Activated naive CD4-positive, alpha-beta T cell treated with anti-CD3 and anti-CD28 coated beads for 36 hours (primary cell): ENCODE measurements at regions not wholly inside any gene's neighbourhood (a gene's known extent, or its start where the extent isn't known, plus 50 kb on each side); places are given as distances from the start of the nearest gene placed in this dataset.

Experiments used
- CTCF ChIA-PET: fragments of 350-600 bp; sonication (Branson Sonifier 250); formaldehyde crosslinking; loops from one replicate; lab custom pipeline; 2021; ENCODE audit warnings: antibody characterized with exemption; lab: Charles Lee
- DNase-seq: peaks from one replicate; pipeline ENCODE4 v3.0.0-alpha.2; 2020
- H3K27ac Mint-ChIP-seq: one replicate; pipeline ENCODE4 v1.8.0; 2021; ENCODE audit warnings: mild to moderate bottlenecking, mixed read lengths
- H3K27me3 Mint-ChIP-seq: one replicate; pipeline ENCODE4 v1.8.0; 2021; ENCODE audit warnings: low read depth, mixed read lengths
- H3K36me3 Mint-ChIP-seq: one replicate; pipeline ENCODE4 v1.8.0; 2021; ENCODE audit warnings: low read depth, mixed read lengths
- H3K4me1 Mint-ChIP-seq: one replicate; pipeline ENCODE4 v1.8.0; 2021; ENCODE audit warnings: low read depth, mixed read lengths
- H3K4me3 Mint-ChIP-seq: one replicate; pipeline ENCODE4 v1.8.0; 2021; ENCODE audit warnings: mild to moderate bottlenecking, moderate library complexity, mixed read lengths
- H3K9me3 Mint-ChIP-seq: one replicate; pipeline ENCODE4 v1.8.0; 2021; ENCODE audit warnings: mixed read lengths
- intact Hi-C: fragments of 100-400 bp; cut with micrococcal nuclease; formaldehyde crosslinking; loops from one replicate; pipeline ENCODE4 v1.15.1; 2023

GRCh38 chr16:73483076-73483791 lies 435.3 kb upstream of the ZFHX3 start:
- Mint-ChIP-seq H3K27ac (no peak overlapping the region), H3K4me3 (no peak overlapping the region), H3K27me3 (peaks cover 18% of the 10 kb centered on the region), H3K4me1 (peaks cover 5% of the 10 kb centered on the region), H3K9me3 (no peaks in the 10 kb centered on the region), H3K36me3 (no peaks in the 10 kb centered on the region)
- DNase-seq: no peak
- CTCF ChIA-PET: no interaction called here
- intact Hi-C loops: no loop called here

DNA sequence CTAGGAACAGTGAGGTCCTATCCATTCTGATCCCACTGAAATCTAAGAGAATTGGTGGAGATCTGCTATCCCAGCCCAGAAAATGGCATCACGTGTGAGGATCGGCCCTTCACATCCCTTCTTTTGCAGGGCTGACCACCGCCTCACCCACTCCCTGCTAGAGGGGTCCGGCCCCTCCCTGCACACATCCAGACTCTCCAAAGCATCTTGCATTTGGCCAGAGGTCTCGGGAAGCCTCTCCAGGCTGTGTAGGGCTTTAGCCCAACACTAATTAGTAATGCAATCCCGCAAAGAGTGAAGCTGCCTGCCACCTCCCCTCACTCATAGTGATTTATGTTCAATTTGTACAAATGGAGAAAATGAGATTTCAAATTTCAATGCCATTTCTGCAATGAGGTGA lies 434.4 kb upstream of the ZFHX3 start:
- Mint-ChIP-seq H3K4me3 (no peak overlapping the region), H3K4me1 (peaks cover 5% of the 10 kb centered on the region), H3K27ac (no peak overlapping the region), H3K36me3 (no peaks in the 10 kb centered on the region), H3K9me3 (no peaks in the 10 kb centered on the region), H3K27me3 (peaks cover 18% of the 10 kb centered on the region)
- intact Hi-C loops: no loop called here
- no peak for DNase-seq
- CTCF ChIA-PET: no interaction called here

DNA sequence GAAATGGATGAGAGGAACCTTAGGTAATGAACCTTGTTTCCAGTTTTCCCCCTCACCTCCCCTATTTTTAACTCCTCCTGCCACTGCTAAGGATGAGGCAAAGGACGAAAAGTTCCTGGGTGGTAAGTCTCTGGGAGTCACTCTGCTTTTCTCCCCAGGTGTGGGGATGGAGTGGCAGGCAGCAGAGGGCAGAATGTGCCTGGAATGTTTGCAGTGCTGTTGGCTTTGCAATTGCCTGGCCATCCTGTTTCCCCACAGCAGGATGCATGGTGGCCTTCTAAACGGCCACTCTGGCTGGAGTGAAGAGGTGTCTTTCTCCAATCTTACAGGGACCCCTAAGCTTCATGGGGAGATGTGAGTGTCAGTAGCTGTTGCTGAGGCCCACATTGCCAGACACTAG lies 432.5 kb upstream of the ZFHX3 start:
- intact Hi-C loops: no loop called here
- Mint-ChIP-seq H3K9me3 (no peaks in the 10 kb centered on the region), H3K36me3 (no peaks in the 10 kb centered on the region), H3K4me3 (no peak overlapping the region), H3K4me1 (peaks cover 5% of the 10 kb centered on the region), H3K27ac (no peak overlapping the region), H3K27me3 (peaks cover 16% of the 10 kb centered on the region)
- CTCF ChIA-PET: no interaction called here
- no peak for DNase-seq

DNA sequence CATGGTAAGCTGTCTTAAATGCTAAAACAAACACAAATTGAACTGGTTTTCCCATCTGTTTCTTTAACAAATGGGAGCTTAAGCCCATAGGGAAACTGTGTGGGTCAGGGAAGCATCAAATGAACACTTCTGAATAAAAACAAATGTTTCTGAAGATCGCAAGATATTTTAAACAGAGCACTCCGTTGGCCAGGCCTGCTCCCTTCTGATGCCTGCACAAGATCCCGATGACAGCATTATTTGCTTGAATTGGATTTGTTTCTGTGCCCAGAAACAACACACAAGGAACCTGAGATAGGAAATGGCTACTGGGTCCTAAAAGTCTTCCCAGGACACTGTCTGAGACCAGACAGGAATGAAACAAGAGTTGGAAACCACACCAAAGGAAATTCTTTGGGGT lies 425.8 kb upstream of the ZFHX3 start:
- intact Hi-C loops: no loop called here
- Mint-ChIP-seq H3K27me3 (no peaks in the 10 kb centered on the region), H3K36me3 (no peaks in the 10 kb centered on the region), H3K4me3 (no peak overlapping the region), H3K9me3 (no peaks in the 10 kb centered on the region), H3K4me1 (no peaks in the 10 kb centered on the region), H3K27ac (no peak overlapping the region)
- DNase-seq: no peak
- CTCF ChIA-PET: no interaction called here

DNA sequence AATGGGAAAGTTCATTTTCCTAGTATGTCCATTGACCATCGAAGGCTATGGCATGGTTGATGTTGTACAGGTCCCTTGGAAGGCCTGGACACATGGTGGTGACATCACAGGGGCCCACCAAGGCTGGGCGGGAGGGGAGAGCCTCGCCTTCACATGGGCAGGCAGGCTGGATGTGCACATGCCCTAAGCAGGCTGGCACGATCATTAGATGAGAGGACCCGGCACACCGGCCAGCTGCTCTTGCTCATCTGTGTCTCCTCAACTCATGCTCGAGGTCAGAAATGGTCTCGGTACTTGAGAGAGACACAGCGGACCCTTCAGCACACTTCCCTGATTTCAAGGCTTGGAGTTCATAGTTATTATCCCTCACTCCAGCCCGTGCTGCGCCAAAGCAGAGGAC lies 416.9 kb upstream of the ZFHX3 start:
- CTCF ChIA-PET: no interaction called here
- peaks cover 2% of the 10 kb centered on the region for H3K27me3 Mint-ChIP-seq
- no peak overlapping the region for H3K27ac Mint-ChIP-seq
- H3K9me3 Mint-ChIP-seq: peaks cover 3% of the 10 kb centered on the region
- H3K36me3 Mint-ChIP-seq: no peaks in the 10 kb centered on the region
- intact Hi-C loops: no loop called here
- no peak for DNase-seq
- H3K4me1 Mint-ChIP-seq: no peaks in the 10 kb centered on the region
- H3K4me3 Mint-ChIP-seq: no peak overlapping the region

- Mint-ChIP-seq H3K36me3 (no peaks in the 10 kb centered on the region), H3K27ac (no peak overlapping the region), H3K4me3 (no peak overlapping the region), H3K4me1 (no peaks in the 10 kb centered on the region), H3K27me3 (no peaks in the 10 kb centered on the region), H3K9me3 (peaks cover 7% of the 10 kb centered on the region)
- DNase-seq: no peak
- intact Hi-C loops: no loop called here
- CTCF ChIA-PET: no interaction called here
Observed at GRCh38 chr16:73459586-73459985, 411.7 kb upstream of the ZFHX3 start.

DNA sequence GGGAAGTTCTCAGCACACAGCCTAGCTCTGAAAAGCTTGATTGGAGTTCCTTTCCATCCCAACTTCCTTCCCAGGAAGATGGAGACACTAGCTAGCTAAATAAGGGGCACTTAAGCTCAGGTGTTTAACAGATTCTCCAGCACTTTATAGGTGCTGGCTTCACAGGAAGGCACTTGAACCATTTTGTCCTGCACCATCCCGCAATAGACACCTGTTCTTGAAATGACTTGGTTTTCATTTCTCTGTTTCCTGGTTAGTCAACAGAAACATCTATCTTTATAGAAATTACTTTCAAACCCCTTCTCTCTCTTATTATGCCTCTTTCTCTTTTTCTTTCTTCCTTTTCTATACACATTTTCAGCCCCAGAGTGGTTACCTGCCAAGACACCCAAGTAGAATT lies 409.9 kb upstream of the ZFHX3 start:
- Mint-ChIP-seq H3K4me3 (no peak overlapping the region), H3K36me3 (no peaks in the 10 kb centered on the region), H3K9me3 (peaks cover 7% of the 10 kb centered on the region), H3K4me1 (no peaks in the 10 kb centered on the region), H3K27me3 (no peaks in the 10 kb centered on the region), H3K27ac (no peak overlapping the region)
- intact Hi-C loops: no loop called here
- DNase-seq: no peak
- CTCF ChIA-PET: no interaction called here

DNA sequence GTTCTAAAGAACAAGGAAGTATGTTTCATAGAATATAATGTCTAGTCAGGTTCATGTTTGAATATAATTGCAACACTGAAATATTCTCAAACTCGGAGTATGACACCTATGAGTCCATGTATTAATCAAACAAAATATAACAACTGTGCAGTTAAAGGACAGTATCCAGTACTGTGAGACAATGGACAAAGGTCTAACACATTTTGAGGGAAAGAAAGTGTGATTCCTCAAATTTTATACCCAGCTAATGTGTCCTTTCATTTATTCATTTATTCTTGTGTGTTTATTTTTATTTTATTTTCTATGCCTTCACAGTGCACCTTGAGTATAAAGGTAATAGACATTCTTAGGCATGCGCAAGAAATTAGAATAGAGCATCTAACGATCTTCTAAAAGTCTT lies 401.0 kb upstream of the ZFHX3 start:
- no peaks in the 10 kb centered on the region for H3K4me1 Mint-ChIP-seq
- no peaks in the 10 kb centered on the region for H3K36me3 Mint-ChIP-seq
- peaks cover 23% of the 10 kb centered on the region for H3K9me3 Mint-ChIP-seq
- H3K27me3 Mint-ChIP-seq: no peaks in the 10 kb centered on the region
- H3K27ac Mint-ChIP-seq: no peak overlapping the region
- no peak overlapping the region for H3K4me3 Mint-ChIP-seq
- DNase-seq: no peak
- intact Hi-C loops: no loop called here
- CTCF ChIA-PET: no interaction called here

GRCh38 chr16:73447846-73448245 lies 399.9 kb upstream of the ZFHX3 start:
- H3K27ac Mint-ChIP-seq: no peak overlapping the region
- H3K36me3 Mint-ChIP-seq: no peaks in the 10 kb centered on the region
- no peak for DNase-seq
- no peaks in the 10 kb centered on the region for H3K4me1 Mint-ChIP-seq
- intact Hi-C loops: no loop called here
- H3K4me3 Mint-ChIP-seq: no peak overlapping the region
- CTCF ChIA-PET: no interaction called here
- H3K9me3 Mint-ChIP-seq: peaks cover 23% of the 10 kb centered on the region
- no peaks in the 10 kb centered on the region for H3K27me3 Mint-ChIP-seq

DNA sequence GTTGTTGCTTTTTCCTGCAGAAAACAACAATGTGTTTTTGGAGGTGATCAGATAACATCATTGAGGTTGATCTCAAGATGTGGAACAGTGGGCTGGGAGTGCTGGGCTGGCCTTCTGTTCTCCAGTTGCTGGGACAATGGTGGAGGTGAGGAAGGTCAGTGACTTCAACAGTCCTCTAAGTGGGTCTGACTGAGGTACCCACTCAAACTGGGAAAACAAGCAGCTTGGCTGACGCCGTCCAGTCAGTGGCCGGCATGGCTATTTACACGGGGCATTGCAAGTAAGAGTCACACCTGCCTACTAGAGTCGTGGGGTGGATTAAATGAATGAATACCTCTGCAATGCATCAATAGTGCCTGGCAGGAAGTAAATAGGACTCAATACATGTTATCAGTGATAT lies 386.7 kb upstream of the ZFHX3 start:
- Mint-ChIP-seq H3K27me3 (no peaks in the 10 kb centered on the region), H3K4me1 (no peaks in the 10 kb centered on the region), H3K4me3 (no peak overlapping the region), H3K27ac (no peak overlapping the region), H3K9me3 (no peaks in the 10 kb centered on the region), H3K36me3 (no peaks in the 10 kb centered on the region)
- intact Hi-C loops: no loop called here
- CTCF ChIA-PET: no interaction called here
- no peak for DNase-seq

DNA sequence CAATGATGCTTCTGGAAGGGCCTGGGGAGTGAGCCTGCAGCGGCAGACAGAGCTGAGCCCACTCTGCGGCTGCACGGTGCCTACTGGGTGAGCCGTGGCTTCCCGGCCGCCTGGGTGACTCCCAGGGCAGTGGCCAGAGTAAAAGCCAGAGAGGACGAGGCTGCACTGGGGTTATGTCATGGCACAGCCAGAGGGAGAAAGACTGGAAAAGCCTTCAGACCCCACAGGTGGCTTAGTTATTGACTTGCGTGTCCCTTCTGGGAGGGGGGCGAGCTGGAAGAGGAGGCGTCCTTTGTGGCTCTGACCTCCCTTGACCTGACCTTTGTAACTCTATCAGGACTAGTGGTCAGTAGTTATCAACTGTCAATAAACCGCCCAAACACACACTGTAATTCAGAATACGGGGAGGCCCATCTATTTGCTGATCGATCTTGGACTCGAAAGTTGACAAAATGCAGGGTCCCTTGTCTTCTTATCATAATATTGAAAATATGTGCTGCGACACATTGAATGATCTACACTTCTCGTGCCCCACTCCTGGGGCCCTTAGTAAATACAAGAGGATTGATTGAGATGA lies 385.9 kb upstream of the ZFHX3 start:
- Mint-ChIP-seq H3K9me3 (no peaks in the 10 kb centered on the region), H3K27me3 (no peaks in the 10 kb centered on the region), H3K4me3 (no peak overlapping the region), H3K27ac (no peak overlapping the region), H3K36me3 (no peaks in the 10 kb centered on the region), H3K4me1 (no peaks in the 10 kb centered on the region)
- intact Hi-C loops: no loop called here
- no peak for DNase-seq
- CTCF ChIA-PET: no interaction called here

DNA sequence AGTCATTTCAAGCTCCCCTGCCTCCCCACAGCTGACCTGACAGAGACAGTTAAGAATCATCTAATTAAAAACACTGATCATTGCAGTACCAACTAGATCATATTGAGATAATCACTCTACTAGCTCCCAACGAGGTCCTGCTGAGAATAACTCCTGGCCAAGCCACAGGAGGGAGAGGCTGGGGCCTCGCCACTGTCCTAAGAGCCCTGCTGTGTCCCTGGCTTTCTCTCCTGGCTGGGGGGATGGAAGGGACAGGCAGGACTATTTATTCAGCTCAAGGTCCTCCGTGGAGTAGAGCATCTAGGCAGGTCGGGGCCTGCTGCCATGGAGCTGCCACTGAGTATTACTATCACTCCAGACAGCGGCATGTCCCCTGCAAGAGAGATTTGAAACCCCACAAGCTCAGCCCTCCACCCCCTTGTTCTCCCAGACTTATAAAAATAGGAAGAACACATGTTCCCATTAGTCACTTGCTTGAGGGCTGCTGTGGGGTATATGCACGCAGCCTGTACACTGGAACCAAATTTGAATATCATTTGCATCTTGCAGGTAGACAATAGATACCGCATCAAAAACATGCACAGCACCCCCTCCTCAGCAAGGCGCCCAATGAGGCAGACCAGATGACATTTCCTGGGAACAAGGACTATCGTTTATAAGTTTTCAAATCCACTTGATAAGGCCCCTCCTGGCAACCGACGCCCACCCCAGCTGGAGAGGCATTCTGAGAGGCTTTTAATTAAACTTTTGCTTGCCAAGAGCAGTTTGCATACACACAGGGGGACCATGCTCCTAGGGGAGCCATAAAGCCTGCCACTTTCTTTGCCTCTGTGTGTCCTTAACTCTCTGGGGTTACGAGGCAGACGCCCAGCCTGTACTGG lies 385.2 kb upstream of the ZFHX3 start:
- Mint-ChIP-seq H3K36me3 (no peaks in the 10 kb centered on the region), H3K9me3 (no peaks in the 10 kb centered on the region), H3K27ac (no peak overlapping the region), H3K27me3 (no peaks in the 10 kb centered on the region), H3K4me1 (no peaks in the 10 kb centered on the region), H3K4me3 (no peak overlapping the region)
- CTCF ChIA-PET: interaction anchor here (0.6 kb wide), 1 partner anchor 468 kb away, joined by 4 read pairs; no protein-coding TSS in a partner anchor
- intact Hi-C loops: no loop called here
- DNase-seq: no peak

DNA sequence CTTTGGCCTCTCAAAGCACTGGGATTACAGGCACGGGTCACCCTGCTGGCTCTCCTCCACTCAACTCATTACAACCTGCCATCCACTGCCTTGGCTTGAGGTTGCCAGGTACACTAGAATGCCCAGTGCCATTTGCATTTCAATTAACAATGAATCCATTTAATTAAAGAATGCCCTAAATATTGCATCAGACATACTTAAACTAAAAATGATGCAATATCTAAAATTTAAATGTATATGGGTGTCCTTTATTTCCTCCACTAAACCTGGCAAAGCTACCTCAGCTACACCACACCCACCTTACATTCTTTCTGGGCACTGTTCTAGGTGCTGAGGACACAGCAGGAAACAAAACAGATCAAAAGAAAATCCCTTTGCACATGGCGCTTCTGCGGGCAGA lies 382.2 kb upstream of the ZFHX3 start:
- no peaks in the 10 kb centered on the region for H3K9me3 Mint-ChIP-seq
- H3K4me3 Mint-ChIP-seq: no peak overlapping the region
- H3K4me1 Mint-ChIP-seq: no peaks in the 10 kb centered on the region
- H3K27me3 Mint-ChIP-seq: no peaks in the 10 kb centered on the region
- no peak overlapping the region for H3K27ac Mint-ChIP-seq
- DNase-seq: no peak
- no peaks in the 10 kb centered on the region for H3K36me3 Mint-ChIP-seq
- intact Hi-C loops: no loop called here
- CTCF ChIA-PET: no interaction called here
